ENCODE measurements at regions not wholly inside any gene's neighbourhood (a gene's known extent, or its start where the extent isn't known, plus 50 kb on each side); places are given as distances from the start of the nearest gene placed in this dataset.

DNA sequence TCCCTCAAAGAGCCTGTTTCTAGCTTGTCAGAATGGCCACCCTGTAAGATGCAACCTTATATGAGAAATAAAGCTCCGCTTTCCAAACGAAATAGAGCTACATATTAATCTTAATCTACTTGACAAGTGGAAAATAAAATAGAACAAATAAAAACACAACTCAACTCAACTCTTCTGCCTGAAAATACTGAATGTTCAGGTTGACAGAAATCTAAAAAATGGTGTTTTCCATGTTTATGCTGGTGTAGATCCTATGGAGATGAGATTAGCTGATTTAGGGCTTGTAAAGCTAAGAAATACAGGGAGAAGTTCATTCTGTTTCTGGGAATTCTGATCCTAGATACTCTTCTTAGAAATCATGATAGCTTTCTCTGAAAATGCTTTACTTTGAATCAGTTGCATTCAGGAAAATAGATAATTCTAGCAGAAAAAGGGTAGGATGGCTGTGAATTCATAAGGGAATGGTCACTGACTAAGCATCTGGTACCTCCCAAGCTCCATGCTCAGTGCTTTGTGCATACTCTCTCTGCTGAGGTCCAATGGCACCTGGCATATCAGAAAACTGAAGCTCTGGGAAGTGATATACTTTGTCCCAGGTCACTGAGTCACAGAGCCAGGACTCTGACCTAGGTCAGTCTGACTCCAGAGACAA is 89.2 kb upstream of the EXOC1L start (continued):
- no peak for TF ChIP-seq RXRA (IDR thresholded peaks at IDR 0.05; ENCODE audit: borderline replicate concordance, low read depth)
- no peak for TF ChIP-seq TEAD4 (IDR thresholded peaks at IDR 0.05; ENCODE audit: borderline replicate concordance, insufficient read depth)

DNA sequence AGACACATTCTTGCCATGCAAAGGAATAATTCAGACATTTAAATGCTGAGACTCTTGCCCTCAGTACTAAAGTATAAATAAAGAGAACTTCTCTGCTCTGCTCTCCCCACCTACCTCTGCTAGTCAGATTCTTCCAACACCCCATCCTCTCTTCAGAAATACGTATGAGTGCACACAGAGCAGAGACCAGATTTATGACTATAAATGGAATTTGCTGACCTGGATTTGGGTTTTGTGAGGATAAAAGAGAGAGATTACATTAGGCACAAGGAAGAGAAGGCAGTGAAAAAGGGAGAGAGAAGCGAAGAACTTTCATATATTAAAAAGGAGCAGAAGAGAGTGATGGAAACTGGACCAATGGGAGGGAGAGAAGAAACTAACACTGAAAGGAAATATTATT is 87.6 kb upstream of the EXOC1L start:
- no peak overlapping the region for H3K4me2 ChIP-seq
- no peak overlapping the region for H3K27ac ChIP-seq (ENCODE audit: low read depth in 2 of 2, low read length in 1 of 2)
- H3K9me2 ChIP-seq: no peaks in the 10 kb centered on the region
- no peaks in the 10 kb centered on the region for H3K27me3 ChIP-seq (ENCODE audit: insufficient read depth)
- H3K4me1 ChIP-seq (ENCODE audit: control insufficient read depth in 1 of 2, insufficient read depth in 2 of 2, low read depth in 1 of 2, low read length in 1 of 2): peaks cover 0 to 5% of the 10 kb centered on the region in 2 experiments; a peak in 2 of 4 replicates
- 45% methylated on average over 2 of the region's 2 CpGs for WGBS (ENCODE audit: low lambda C conversion rate)
- H3F3A ChIP-seq (replicated peaks; ENCODE audit: insufficient read depth): no peaks in the 10 kb centered on the region
- TF ChIP-seq FOXM1 (IDR thresholded peaks at IDR 0.05; ENCODE audit: low read depth) (no peak), YY1 (IDR thresholded peaks at IDR 0.05; ENCODE audit: low read depth) (no peak)
- TF ChIP-seq, protein P1, sequence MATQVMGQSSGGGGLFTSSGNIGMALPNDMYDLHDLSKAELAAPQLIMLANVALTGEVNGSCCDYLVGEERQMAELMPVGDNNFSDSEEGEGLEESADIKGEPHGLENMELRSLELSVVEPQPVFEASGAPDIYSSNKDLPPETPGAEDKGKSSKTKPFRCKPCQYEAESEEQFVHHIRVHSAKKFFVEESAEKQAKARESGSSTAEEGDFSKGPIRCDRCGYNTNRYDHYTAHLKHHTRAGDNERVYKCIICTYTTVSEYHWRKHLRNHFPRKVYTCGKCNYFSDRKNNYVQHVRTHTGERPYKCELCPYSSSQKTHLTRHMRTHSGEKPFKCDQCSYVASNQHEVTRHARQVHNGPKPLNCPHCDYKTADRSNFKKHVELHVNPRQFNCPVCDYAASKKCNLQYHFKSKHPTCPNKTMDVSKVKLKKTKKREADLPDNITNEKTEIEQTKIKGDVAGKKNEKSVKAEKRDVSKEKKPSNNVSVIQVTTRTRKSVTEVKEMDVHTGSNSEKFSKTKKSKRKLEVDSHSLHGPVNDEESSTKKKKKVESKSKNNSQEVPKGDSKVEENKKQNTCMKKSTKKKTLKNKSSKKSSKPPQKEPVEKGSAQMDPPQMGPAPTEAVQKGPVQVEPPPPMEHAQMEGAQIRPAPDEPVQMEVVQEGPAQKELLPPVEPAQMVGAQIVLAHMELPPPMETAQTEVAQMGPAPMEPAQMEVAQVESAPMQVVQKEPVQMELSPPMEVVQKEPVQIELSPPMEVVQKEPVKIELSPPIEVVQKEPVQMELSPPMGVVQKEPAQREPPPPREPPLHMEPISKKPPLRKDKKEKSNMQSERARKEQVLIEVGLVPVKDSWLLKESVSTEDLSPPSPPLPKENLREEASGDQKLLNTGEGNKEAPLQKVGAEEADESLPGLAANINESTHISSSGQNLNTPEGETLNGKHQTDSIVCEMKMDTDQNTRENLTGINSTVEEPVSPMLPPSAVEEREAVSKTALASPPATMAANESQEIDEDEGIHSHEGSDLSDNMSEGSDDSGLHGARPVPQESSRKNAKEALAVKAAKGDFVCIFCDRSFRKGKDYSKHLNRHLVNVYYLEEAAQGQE (IDR thresholded peaks at IDR 0.05; ENCODE audit: low read depth, low read length): no peak
- TF ChIP-seq, protein P2, sequence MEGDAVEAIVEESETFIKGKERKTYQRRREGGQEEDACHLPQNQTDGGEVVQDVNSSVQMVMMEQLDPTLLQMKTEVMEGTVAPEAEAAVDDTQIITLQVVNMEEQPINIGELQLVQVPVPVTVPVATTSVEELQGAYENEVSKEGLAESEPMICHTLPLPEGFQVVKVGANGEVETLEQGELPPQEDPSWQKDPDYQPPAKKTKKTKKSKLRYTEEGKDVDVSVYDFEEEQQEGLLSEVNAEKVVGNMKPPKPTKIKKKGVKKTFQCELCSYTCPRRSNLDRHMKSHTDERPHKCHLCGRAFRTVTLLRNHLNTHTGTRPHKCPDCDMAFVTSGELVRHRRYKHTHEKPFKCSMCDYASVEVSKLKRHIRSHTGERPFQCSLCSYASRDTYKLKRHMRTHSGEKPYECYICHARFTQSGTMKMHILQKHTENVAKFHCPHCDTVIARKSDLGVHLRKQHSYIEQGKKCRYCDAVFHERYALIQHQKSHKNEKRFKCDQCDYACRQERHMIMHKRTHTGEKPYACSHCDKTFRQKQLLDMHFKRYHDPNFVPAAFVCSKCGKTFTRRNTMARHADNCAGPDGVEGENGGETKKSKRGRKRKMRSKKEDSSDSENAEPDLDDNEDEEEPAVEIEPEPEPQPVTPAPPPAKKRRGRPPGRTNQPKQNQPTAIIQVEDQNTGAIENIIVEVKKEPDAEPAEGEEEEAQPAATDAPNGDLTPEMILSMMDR (IDR thresholded peaks at IDR 0.05): no peak
- no peak overlapping the region for H2AFZ ChIP-seq (ENCODE audit: low read depth)
- H3K9me3 ChIP-seq: no peaks in the 10 kb centered on the region
- H3K79me2 ChIP-seq (ENCODE audit: insufficient read depth): no peaks in the 10 kb centered on the region
- no peaks in the 10 kb centered on the region for H4K20me1 ChIP-seq (ENCODE audit: insufficient read depth)
- H3K9ac ChIP-seq: no peak overlapping the region
- no peak overlapping the region for H3K4me3 ChIP-seq (ENCODE audit: low read depth in 2 of 2, low read length in 1 of 2)
- ChIA-PET POLR2A (no interaction called here), CTCF (no interaction called here)
- no peak for DNase-seq
- H3K36me3 ChIP-seq (replicated peaks in 1 of 2; ENCODE audit: control insufficient read depth in 1 of 2, insufficient read depth in 2 of 2, low read length in 1 of 2): no peaks in the 10 kb centered on the region

DNA sequence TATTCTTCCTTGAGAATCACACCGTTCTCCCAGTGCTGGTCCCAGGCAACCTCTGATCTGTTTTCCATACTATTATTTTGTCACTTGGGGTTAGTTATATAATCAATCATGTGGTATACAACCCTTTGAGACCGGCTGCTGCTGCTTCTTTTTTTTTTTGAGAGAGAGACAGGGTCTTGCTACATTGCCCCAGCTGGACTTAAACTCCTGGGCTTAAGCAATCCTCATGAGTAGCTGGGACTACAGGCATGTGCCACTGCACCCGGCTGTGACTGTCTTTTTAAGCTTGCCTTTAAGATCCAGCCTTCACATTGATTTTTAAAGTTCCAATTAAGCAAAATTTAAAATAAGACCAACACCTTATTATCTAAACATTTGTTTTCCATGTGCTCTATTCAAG is 86.7 kb upstream of the EXOC1L start:
- 23% methylated on average over 3 of the region's 3 CpGs for WGBS (ENCODE audit: low lambda C conversion rate)
- no peak for DNase-seq
- POLR2A ChIA-PET: no interaction called here
- no peak overlapping the region for H3K9ac ChIP-seq
- no peaks in the 10 kb centered on the region for H3K36me3 ChIP-seq (replicated peaks in 1 of 2; ENCODE audit: control insufficient read depth in 1 of 2, insufficient read depth in 2 of 2, low read length in 1 of 2)
- no peak overlapping the region for H3K27ac ChIP-seq (ENCODE audit: low read depth in 2 of 2, low read length in 1 of 2)
- no peaks in the 10 kb centered on the region for H3K9me2 ChIP-seq
- TF ChIP-seq RAD21 (IDR thresholded peaks at IDR 0.05; ENCODE audit: low read length) (no peak), YY1 (IDR thresholded peaks at IDR 0.05; ENCODE audit: low read depth) (no peak), FOXJ3 (CRISPR knock-in tag; IDR thresholded peaks at IDR 0.05) (no peak), JUND (IDR thresholded peaks at IDR 0.05) (no peak), POLR2AphosphoS5 (IDR thresholded peaks at IDR 0.05; ENCODE audit: low read depth, low read length) (no peak)
- TF ChIP-seq, protein P3, sequence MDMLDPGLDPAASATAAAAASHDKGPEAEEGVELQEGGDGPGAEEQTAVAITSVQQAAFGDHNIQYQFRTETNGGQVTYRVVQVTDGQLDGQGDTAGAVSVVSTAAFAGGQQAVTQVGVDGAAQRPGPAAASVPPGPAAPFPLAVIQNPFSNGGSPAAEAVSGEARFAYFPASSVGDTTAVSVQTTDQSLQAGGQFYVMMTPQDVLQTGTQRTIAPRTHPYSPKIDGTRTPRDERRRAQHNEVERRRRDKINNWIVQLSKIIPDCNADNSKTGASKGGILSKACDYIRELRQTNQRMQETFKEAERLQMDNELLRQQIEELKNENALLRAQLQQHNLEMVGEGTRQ (IDR thresholded peaks at IDR 0.05; ENCODE audit: borderline replicate concordance, low read depth, low read length): no peak
- CTCF ChIA-PET: interaction anchor here (0.6 kb wide), 1 partner anchor 335 kb away, joined by 3 read pairs; no protein-coding TSS in a partner anchor
- H3K79me2 ChIP-seq (ENCODE audit: insufficient read depth): no peaks in the 10 kb centered on the region
- H3K27me3 ChIP-seq (ENCODE audit: insufficient read depth): no peaks in the 10 kb centered on the region
- H2AFZ ChIP-seq (ENCODE audit: low read depth): no peak overlapping the region
- H3K4me1 ChIP-seq (ENCODE audit: control insufficient read depth in 1 of 2, insufficient read depth in 2 of 2, low read depth in 1 of 2, low read length in 1 of 2): peaks cover 0 to 5% of the 10 kb centered on the region in 2 experiments; a peak in 2 of 4 replicates
- no peak overlapping the region for H3K4me2 ChIP-seq
- H3K9me3 ChIP-seq: no peaks in the 10 kb centered on the region
- H3K4me3 ChIP-seq (ENCODE audit: low read depth in 2 of 2, low read length in 1 of 2): no peak overlapping the region
- no peaks in the 10 kb centered on the region for H3F3A ChIP-seq (replicated peaks; ENCODE audit: insufficient read depth)
- no peaks in the 10 kb centered on the region for H4K20me1 ChIP-seq (ENCODE audit: insufficient read depth)

Measured in SK-N-SH (cell line).